ENCODE measurements at regions not wholly inside any gene's neighbourhood (a gene's known extent, or its start where the extent isn't known, plus 50 kb on each side); places are given as distances from the start of the nearest gene placed in this dataset.

DNA sequence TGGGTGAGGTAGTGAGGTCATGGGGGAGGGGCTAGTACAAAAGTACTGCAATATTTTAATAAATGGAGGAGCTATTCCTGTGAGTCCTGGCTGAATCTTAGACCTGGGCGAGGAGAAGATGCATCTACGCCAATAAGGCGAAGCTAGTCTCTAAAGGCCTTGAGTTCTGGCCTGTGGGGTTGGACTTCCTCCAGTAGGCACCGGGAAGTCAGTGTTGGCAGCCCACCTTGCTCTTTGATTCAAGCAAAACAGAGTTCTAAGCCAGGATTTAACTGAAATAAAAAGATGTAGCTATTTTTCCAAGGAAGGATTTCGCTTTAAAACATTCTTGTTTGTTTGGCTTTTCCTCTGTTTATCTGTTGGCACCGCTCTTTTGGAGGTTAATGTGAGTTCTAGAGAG lies 244.6 kb downstream of the KIF4B start:
- no peak for TF ChIP-seq POLR2AphosphoS5 (IDR thresholded peaks at IDR 0.05; ENCODE audit: insufficient read depth, low read depth, low read length)
- no peak for TF ChIP-seq CTCF (IDR thresholded peaks at IDR 0.05; ENCODE audit: extremely low read depth in 1 of 2, insufficient read depth in 1 of 2, low read depth in 1 of 2, low read length in 2 of 2)
- no peak for TF ChIP-seq EZH2 (IDR thresholded peaks at IDR 0.05; ENCODE audit: borderline replicate concordance, low read depth, low read length, severe bottlenecking)
- no peak for TF ChIP-seq POLR2A (IDR thresholded peaks at IDR 0.05; ENCODE audit: low read depth, low read length)
- TF ChIP-seq, protein P1, sequence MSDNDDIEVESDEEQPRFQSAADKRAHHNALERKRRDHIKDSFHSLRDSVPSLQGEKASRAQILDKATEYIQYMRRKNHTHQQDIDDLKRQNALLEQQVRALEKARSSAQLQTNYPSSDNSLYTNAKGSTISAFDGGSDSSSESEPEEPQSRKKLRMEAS (IDR thresholded peaks at IDR 0.05; ENCODE audit: insufficient read depth, insufficient read length), result no peak
- TF ChIP-seq FOS (IDR thresholded peaks at IDR 0.05; ENCODE audit: borderline replicate concordance, insufficient read depth, low read length), result no peak
- TF ChIP-seq MYC (IDR thresholded peaks at IDR 0.05; ENCODE audit: low read depth, low read length), result no peak
- no peak for TF ChIP-seq GATA2 (IDR thresholded peaks at IDR 0.05; ENCODE audit: insufficient read depth, insufficient read length, low read depth, low read length)

All from endothelial cell of umbilical vein (primary cell).